A673 (cell line): ENCODE measurements at regions not wholly inside any gene's neighbourhood (a gene's known extent, or its start where the extent isn't known, plus 50 kb on each side); places are given as distances from the start of the nearest gene placed in this dataset.

Source experiments
- BruUV-seq: library from RNA; stranded (reverse); fragments of 400-500 nt; replicated peaks from 2 replicates; lab custom pipeline; 2021; lab: Mats Ljungman, UMichigan
- CTCF ChIA-PET: fragments of 300-600 bp; sonication (Branson Sonifier 250); formaldehyde crosslinking; loops from one replicate; lab custom pipeline; 2022; ENCODE audit warnings: antibody characterized with exemption; lab: Charles Lee
- POLR2A ChIA-PET: fragments of 300-600 bp; sonication (Branson Sonifier 250); formaldehyde crosslinking; loops from one replicate; lab custom pipeline; 2022; ENCODE audit warnings: antibody characterized with exemption; ENCODE audit not compliant: low non-redundant PET; lab: Charles Lee
- DNase-seq: peaks from one replicate; pipeline ENCODE4 v3.0.0-alpha.2; 2015; ENCODE audit warnings: low spot score
- H3K27ac ChIP-seq: fragments of 200-600 bp; sonication (generic); 2 replicates; pipeline ENCODE4 v1.5.1; 2016; ENCODE audit warnings: mixed run types, low read depth, mild to moderate bottlenecking, mixed read lengths, antibody characterized with exemption, low read length; ENCODE audit not compliant: poor library complexity, severe bottlenecking
- H3K27me3 ChIP-seq: fragments of 200-600 bp; sonication (generic); replicated peaks from 2 replicates; pipeline ENCODE4 v1.6.1; 2017; ENCODE audit warnings: mixed run types, low read depth, mild to moderate bottlenecking, mixed read lengths, antibody characterized with exemption, low read length; ENCODE audit not compliant: insufficient read depth, poor library complexity
- H3K36me3 ChIP-seq: fragments of 200-600 bp; sonication (generic); 2 replicates; pipeline ENCODE4 v1.6.1; 2016; ENCODE audit warnings: mixed run types, mild to moderate bottlenecking, mixed read lengths, antibody characterized with exemption, low read length; ENCODE audit not compliant: insufficient read depth, poor library complexity, severe bottlenecking
- H3K4me1 ChIP-seq: fragments of 200-600 bp; sonication (generic); 2 replicates; pipeline ENCODE4 v1.6.1; 2017; ENCODE audit warnings: mixed run types, mild to moderate bottlenecking, mixed read lengths, antibody characterized with exemption, low read length; ENCODE audit not compliant: insufficient read depth, poor library complexity, severe bottlenecking
- H3K4me3 ChIP-seq: fragments of 200-600 bp; sonication (generic); 2 replicates; pipeline ENCODE4 v1.5.1; 2016; ENCODE audit warnings: low read depth, mixed run types, mild to moderate bottlenecking, mixed read lengths, low read length; ENCODE audit not compliant: poor library complexity, severe bottlenecking
- H3K9me3 ChIP-seq: fragments of 200-600 bp; sonication (generic); 2 replicates; pipeline ENCODE4 v1.6.1; 2016; ENCODE audit warnings: mixed run types, low read depth, mild to moderate bottlenecking, mixed read lengths, antibody characterized with exemption, low read length; ENCODE audit not compliant: poor library complexity, severe bottlenecking
- EZH2 ChIP-seq: fragments of 200-600 bp; sonication (generic); IDR thresholded peaks from 2 replicates; pipeline ENCODE4 v1.6.1; 2017; ENCODE audit warnings: borderline replicate concordance, low read depth, mild to moderate bottlenecking, mixed read lengths, antibody characterized with exemption, low read length; ENCODE audit not compliant: poor library complexity, severe bottlenecking
- intact Hi-C: fragments of 100-400 bp; cut with micrococcal nuclease; formaldehyde crosslinking; loops from one replicate; pipeline ENCODE4 v1.10.0; 2022; ENCODE audit not compliant: unreplicated experiment
- TF ChIP-seq, protein P1 (sequence below): fragments of 300-800, 200-600 bp; sonication (generic); conservative IDR thresholded peaks from 2 replicates; pipeline ENCODE4 v1.5.1; 2017; ENCODE audit warnings: low read depth, mild to moderate bottlenecking, antibody characterized with exemption, low read length, moderate library complexity, mixed read lengths

DNA sequence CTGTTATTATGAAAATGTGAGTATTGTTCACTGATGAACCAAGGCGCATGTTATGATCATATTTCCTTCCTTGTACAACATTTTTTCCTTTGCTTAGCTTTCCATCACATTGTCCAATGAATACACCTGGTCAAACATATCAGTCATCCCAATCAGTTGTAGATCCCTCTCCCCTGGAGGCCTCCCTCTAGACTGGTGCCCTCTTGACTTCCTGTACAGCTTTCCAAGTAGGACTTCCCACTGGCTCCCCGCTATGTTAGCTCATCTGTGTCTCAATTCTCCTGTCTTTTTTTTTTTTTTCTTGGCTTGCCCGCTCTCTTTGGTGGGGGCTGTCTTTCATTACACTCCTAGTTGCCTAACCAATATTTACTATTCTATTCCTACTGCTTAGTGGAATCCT, 214.2 kb upstream of the NPY start:
- ChIA-PET POLR2A (interaction anchor here (0.7 kb wide), 1 partner anchor 266 kb away, joined by 13 read pairs; no protein-coding TSS in a partner anchor), CTCF (no interaction called here)
- DNase-seq = no peak
- Histone ChIP-seq H3K36me3 (no peaks in the 10 kb centered on the region), H3K9me3 (no peaks in the 10 kb centered on the region), H3K27ac (no peak overlapping the region), H3K27me3 (no peaks in the 10 kb centered on the region), H3K4me1 (peaks cover 17% of the 10 kb centered on the region), H3K4me3 (no peak overlapping the region)
- intact Hi-C loops = loop anchor here (5.0 to 10.0 kb wide), 2 partner anchors 215 to 313 kb away; partner anchors contain the start of gene NPY
- TF ChIP-seq, protein P1, sequence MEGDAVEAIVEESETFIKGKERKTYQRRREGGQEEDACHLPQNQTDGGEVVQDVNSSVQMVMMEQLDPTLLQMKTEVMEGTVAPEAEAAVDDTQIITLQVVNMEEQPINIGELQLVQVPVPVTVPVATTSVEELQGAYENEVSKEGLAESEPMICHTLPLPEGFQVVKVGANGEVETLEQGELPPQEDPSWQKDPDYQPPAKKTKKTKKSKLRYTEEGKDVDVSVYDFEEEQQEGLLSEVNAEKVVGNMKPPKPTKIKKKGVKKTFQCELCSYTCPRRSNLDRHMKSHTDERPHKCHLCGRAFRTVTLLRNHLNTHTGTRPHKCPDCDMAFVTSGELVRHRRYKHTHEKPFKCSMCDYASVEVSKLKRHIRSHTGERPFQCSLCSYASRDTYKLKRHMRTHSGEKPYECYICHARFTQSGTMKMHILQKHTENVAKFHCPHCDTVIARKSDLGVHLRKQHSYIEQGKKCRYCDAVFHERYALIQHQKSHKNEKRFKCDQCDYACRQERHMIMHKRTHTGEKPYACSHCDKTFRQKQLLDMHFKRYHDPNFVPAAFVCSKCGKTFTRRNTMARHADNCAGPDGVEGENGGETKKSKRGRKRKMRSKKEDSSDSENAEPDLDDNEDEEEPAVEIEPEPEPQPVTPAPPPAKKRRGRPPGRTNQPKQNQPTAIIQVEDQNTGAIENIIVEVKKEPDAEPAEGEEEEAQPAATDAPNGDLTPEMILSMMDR = no peak
- TF ChIP-seq EZH2 = no peak
- no TSS peak for BruUV-seq

DNA sequence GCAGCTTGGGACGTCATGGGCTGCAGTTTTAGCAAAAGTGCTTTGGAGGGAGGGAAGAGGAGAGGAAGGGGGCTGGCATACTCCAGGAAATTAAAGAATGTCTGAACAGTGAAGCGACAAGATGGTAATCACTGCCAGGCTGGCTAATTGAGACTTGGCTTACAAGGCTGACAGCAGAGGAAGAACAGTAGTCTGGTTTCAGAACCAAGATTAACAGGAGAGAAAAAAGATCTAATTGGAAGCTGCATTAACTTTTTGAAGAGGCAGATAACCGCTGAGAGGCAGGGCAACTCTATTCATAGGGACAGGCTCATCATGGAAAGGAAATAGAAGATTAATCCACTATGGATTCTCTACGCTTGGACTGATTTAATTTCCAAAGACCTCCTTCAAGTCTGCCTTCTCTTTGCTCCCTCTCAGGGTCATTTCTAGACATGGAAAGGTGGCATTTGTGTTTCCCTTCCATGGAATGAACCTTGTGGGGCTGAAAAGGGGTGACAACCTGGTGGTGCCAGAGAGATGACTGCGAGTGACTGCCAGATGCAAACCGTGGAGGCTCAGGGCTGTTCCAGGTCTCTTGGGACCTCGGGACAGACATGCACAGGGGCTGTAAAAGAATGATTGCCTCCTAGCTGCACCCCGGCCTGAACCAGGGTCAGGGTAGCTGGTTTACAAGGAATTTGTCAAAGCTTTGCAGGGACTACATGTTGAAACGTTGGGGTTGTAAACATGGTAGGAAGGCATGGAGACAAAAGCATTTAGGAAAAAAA, 210.2 kb upstream of the NPY start:
- peak; percentile 94 for DNase-seq
- no TSS peak for BruUV-seq
- H3K4me1 ChIP-seq = peaks cover 30% of the 10 kb centered on the region
- intact Hi-C loops = loop anchor here (5.0 to 10.0 kb wide), 2 partner anchors 211 to 308 kb away; partner anchors contain the start of gene NPY
- ChIA-PET CTCF (interaction anchor here (0.6 kb wide), 1 partner anchor 152 kb away, joined by 3 read pairs; no protein-coding TSS in a partner anchor), POLR2A (no interaction called here)
- H3K9me3 ChIP-seq = no peaks in the 10 kb centered on the region
- TF ChIP-seq EZH2 = no peak
- TF ChIP-seq, protein P1 = peak; percentile 30
- H3K4me3 ChIP-seq = no peak overlapping the region
- peak overlapping the region; percentile 62 for H3K27ac ChIP-seq
- no peaks in the 10 kb centered on the region for H3K36me3 ChIP-seq
- no peaks in the 10 kb centered on the region for H3K27me3 ChIP-seq

DNA sequence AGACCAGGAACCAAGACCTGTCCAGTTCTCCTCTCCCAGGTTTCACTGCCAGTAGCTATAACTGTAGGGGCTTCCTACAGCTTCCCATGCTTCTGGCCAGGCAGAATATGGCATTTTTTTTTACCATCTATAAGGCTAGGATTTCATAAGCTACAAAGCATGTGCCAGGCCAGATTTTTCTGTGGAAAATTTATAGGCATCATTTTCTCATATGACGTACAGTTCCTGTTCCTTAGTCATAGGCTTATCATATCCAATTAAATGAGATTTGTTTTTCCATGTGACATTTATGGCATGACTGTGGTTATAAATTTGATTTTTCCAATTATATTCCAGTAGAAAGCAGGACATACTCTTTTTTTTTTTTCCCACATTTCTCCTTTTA, 208.6 kb upstream of the NPY start:
- BruUV-seq = no TSS peak
- no peak for TF ChIP-seq EZH2
- TF ChIP-seq, protein P1 = no peak
- Histone ChIP-seq H3K4me1 (peaks cover 30% of the 10 kb centered on the region), H3K27me3 (no peaks in the 10 kb centered on the region), H3K9me3 (no peaks in the 10 kb centered on the region), H3K27ac (no peak overlapping the region), H3K4me3 (no peak overlapping the region), H3K36me3 (no peaks in the 10 kb centered on the region)
- intact Hi-C loops = loop anchor here (10.0 kb wide), 1 partner anchor 209 kb away; the partner anchor contains the start of gene NPY
- DNase-seq = peak; percentile 34
- ChIA-PET CTCF (no interaction called here), POLR2A (no interaction called here)
